NT2/D1 (cell line): ENCODE measurements at regions not wholly inside any gene's neighbourhood (a gene's known extent, or its start where the extent isn't known, plus 50 kb on each side); places are given as distances from the start of the nearest gene placed in this dataset.
"Not testable (repeated sequence)": the region's sequence is repeated elsewhere in the genome, so short reads cannot be mapped to it uniquely, and the experiment has no call there.

Experiments
- YY1 ChIP-seq: IDR thresholded peaks from 2 replicates; pipeline ENCODE4 v1.6.1; 2011; ENCODE audit not compliant: insufficient read length, insufficient read depth
- ZNF274 ChIP-seq: IDR thresholded peaks from 2 replicates; pipeline ENCODE4 v1.6.1; 2011; ENCODE audit warnings: mild to moderate bottlenecking, low read depth, low read length

DNA sequence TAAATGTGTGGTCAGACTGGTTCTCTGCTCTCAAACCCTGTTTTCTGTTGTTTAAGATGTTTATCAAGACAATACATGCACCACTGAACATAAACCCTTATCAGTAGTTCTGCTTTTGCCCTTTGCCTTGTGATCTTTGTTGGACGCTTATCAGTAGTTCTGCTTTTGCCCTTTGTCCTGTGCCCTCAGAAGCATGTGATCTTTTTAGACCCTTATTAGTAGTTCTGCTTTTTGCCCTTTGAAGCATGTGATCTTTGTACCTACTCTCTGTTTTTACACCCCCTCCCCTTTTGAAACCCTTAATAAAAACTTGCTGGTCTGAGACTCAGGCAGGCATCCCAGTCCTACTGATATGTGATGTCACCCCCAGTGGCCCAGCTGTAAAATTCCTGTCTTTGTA, 121.7 kb upstream of the GC start:
- TF ChIP-seq ZNF274, YY1: not testable (repeated sequence)
